ENCODE measurements at regions not wholly inside any gene's neighbourhood (a gene's known extent, or its start where the extent isn't known, plus 50 kb on each side); places are given as distances from the start of the nearest gene placed in this dataset.

GRCh38 chr12:118742431-118742830 lies 238.9 kb upstream of the SRRM4 start:
- no peaks in the 10 kb centered on the region for H3K36me3 ChIP-seq (ENCODE audit: control insufficient read depth in 5 of 5, insufficient read depth in 5 of 5, low read length in 5 of 5)
- H3K9me3 ChIP-seq (ENCODE audit: control insufficient read depth in 5 of 5, low read length in 5 of 5): peaks cover 0 to 2% (median 0%) of the 10 kb centered on the region in 5 donors
- no peak overlapping the region for H3K9ac ChIP-seq (ENCODE audit: low read length in 5 of 5)
- H3K27me3 ChIP-seq (ENCODE audit: control insufficient read depth in 5 of 5, insufficient read depth in 4 of 5, low read length in 5 of 5): no peaks in the 10 kb centered on the region
- no peaks in the 10 kb centered on the region for H3K4me1 ChIP-seq (ENCODE audit: control insufficient read depth in 5 of 5, insufficient read depth in 5 of 5, low read length in 5 of 5)
- H3K27ac ChIP-seq (ENCODE audit: low read depth, low read length): no peak overlapping the region
- H3K4me3 ChIP-seq (ENCODE audit: low read depth in 1 of 5, low read length in 5 of 5): no peak overlapping the region

DNA sequence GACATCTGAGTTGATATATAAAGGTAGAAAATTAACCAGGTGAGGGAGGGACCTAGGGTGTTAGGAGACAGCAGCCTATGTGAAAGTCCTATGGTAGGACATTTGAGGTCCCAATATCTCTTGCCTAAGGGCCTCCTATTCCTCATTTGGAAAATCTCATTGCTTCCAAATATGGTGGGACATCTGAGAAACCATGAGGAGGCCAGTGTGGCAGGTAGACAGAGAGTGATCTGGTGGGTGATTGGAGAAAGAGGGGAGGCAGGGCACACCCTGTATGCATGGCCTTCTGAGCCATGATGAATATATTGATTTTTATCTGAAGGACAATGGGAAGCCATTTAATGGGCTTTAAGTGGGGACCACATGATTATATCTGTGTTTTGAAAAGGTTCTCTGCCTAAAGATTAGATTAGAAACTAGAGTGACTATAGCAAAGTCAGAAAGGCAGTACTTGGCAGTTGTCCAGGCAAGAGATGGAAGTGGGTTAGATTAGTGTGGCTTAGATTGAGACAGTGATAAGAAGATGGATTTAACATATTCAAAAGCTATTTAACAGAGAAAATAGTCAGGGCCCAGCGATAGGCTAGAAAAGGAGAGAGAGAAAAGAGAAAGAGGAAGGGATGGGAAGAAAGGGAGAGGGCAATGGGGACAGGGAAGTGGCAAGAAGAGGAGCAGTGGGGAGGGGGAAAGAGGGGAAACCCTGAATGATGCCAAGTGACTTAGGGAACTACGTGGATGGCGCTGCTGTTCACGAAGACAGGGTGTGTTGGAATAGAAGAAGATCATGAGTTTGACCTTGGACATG lies 237.2 kb upstream of the SRRM4 start:
- H3K9me3 ChIP-seq (ENCODE audit: control insufficient read depth in 5 of 5, low read length in 5 of 5): peaks cover 0 to 2% (median 0%) of the 10 kb centered on the region in 5 donors
- H3K27ac ChIP-seq (ENCODE audit: low read depth, low read length): no peak overlapping the region
- H3K4me3 ChIP-seq (ENCODE audit: low read depth in 1 of 5, low read length in 5 of 5): no peak overlapping the region
- no peaks in the 10 kb centered on the region for H3K4me1 ChIP-seq (ENCODE audit: control insufficient read depth in 5 of 5, insufficient read depth in 5 of 5, low read length in 5 of 5)
- peaks cover 0 to under 1% (median 0%) of the 10 kb centered on the region in 5 donors for H3K27me3 ChIP-seq (ENCODE audit: control insufficient read depth in 5 of 5, insufficient read depth in 4 of 5, low read length in 5 of 5)
- H3K36me3 ChIP-seq (ENCODE audit: control insufficient read depth in 5 of 5, insufficient read depth in 5 of 5, low read length in 5 of 5): no peaks in the 10 kb centered on the region
- no peak overlapping the region for H3K9ac ChIP-seq (ENCODE audit: low read length in 5 of 5)

DNA sequence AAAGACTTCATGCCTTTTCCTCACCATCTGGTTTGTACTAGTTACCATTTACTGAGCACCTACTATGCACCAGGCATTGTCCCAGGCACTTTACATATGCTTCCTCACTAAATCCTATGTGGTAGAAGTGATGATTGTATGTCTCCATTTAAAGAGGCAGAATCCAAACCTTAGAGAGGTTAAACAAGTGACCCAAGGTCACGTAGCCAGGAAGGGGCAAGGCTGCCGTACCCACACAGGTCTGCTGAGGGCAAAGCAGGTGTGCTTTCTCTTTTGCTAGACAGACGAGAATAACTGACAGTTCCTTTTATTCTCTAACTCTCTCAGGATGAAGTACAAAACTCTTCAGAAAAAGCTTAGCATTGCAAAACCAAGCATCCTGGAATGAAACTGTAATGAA lies 235.2 kb upstream of the SRRM4 start:
- Histone ChIP-seq H3K9ac (ENCODE audit: low read length in 5 of 5) (no peak overlapping the region), H3K4me1 (ENCODE audit: control insufficient read depth in 5 of 5, insufficient read depth in 5 of 5, low read length in 5 of 5) (no peaks in the 10 kb centered on the region), H3K27me3 (ENCODE audit: control insufficient read depth in 5 of 5, insufficient read depth in 4 of 5, low read length in 5 of 5) (peaks cover 0 to 3% (median 0%) of the 10 kb centered on the region in 5 donors), H3K27ac (ENCODE audit: low read depth, low read length) (no peak overlapping the region), H3K36me3 (ENCODE audit: control insufficient read depth in 5 of 5, insufficient read depth in 5 of 5, low read length in 5 of 5) (no peaks in the 10 kb centered on the region), H3K4me3 (ENCODE audit: low read depth in 1 of 5, low read length in 5 of 5) (no peak overlapping the region), H3K9me3 (ENCODE audit: control insufficient read depth in 5 of 5, low read length in 5 of 5) (peaks cover 0 to 10% (median under 1%) of the 10 kb centered on the region in 5 donors)

- Histone ChIP-seq H3K4me3 (ENCODE audit: low read depth in 1 of 5, low read length in 5 of 5) (no peak overlapping the region), H3K27me3 (ENCODE audit: control insufficient read depth in 5 of 5, insufficient read depth in 4 of 5, low read length in 5 of 5) (peaks cover 0 to 3% (median 0%) of the 10 kb centered on the region in 5 donors), H3K36me3 (ENCODE audit: control insufficient read depth in 5 of 5, insufficient read depth in 5 of 5, low read length in 5 of 5) (no peaks in the 10 kb centered on the region), H3K9me3 (ENCODE audit: control insufficient read depth in 5 of 5, low read length in 5 of 5) (peaks cover 0 to 18% (median 7%) of the 10 kb centered on the region in 5 donors), H3K4me1 (ENCODE audit: control insufficient read depth in 5 of 5, insufficient read depth in 5 of 5, low read length in 5 of 5) (no peaks in the 10 kb centered on the region), H3K27ac (ENCODE audit: low read depth, low read length) (no peak overlapping the region), H3K9ac (ENCODE audit: low read length in 5 of 5) (no peak overlapping the region)
These were observed 234.4 kb upstream of the SRRM4 start for GRCh38 chr12:118746960-118747359.

GRCh38 chr12:118747771-118748170 lies 233.6 kb upstream of the SRRM4 start:
- H3K9me3 ChIP-seq (ENCODE audit: control insufficient read depth in 5 of 5, low read length in 5 of 5): peaks cover 0 to 19% (median 9%) of the 10 kb centered on the region in 5 donors
- peaks cover 0 to 3% (median 0%) of the 10 kb centered on the region in 5 donors for H3K27me3 ChIP-seq (ENCODE audit: control insufficient read depth in 5 of 5, insufficient read depth in 4 of 5, low read length in 5 of 5)

GRCh38 chr12:118748478-118749380 lies 232.6 kb upstream of the SRRM4 start:
- peaks cover 0 to 6% (median 0%) of the 10 kb centered on the region in 5 donors for H3K27me3 ChIP-seq (ENCODE audit: control insufficient read depth in 5 of 5, insufficient read depth in 4 of 5, low read length in 5 of 5)
- H3K4me1 ChIP-seq (ENCODE audit: control insufficient read depth in 5 of 5, insufficient read depth in 5 of 5, low read length in 5 of 5): no peaks in the 10 kb centered on the region
- no peak overlapping the region for H3K9ac ChIP-seq (ENCODE audit: low read length in 5 of 5)

More at GRCh38 chr12:118747771-118748170, 233.6 kb upstream of the SRRM4 start:
- no peak overlapping the region for H3K9ac ChIP-seq (ENCODE audit: low read length in 5 of 5)
- H3K36me3 ChIP-seq (ENCODE audit: control insufficient read depth in 5 of 5, insufficient read depth in 5 of 5, low read length in 5 of 5): no peaks in the 10 kb centered on the region
- no peak overlapping the region for H3K4me3 ChIP-seq (ENCODE audit: low read depth in 1 of 5, low read length in 5 of 5)
- no peaks in the 10 kb centered on the region for H3K4me1 ChIP-seq (ENCODE audit: control insufficient read depth in 5 of 5, insufficient read depth in 5 of 5, low read length in 5 of 5)
- H3K27ac ChIP-seq (ENCODE audit: low read depth, low read length): no peak overlapping the region

GRCh38 chr12:118749646-118750045 lies 231.7 kb upstream of the SRRM4 start:
- peaks cover 0 to 6% (median 3%) of the 10 kb centered on the region in 5 donors for H3K27me3 ChIP-seq (ENCODE audit: control insufficient read depth in 5 of 5, insufficient read depth in 4 of 5, low read length in 5 of 5)
- no peak overlapping the region for H3K9ac ChIP-seq (ENCODE audit: low read length in 5 of 5)
- H3K9me3 ChIP-seq (ENCODE audit: control insufficient read depth in 5 of 5, low read length in 5 of 5): peaks cover 0 to 19% (median 9%) of the 10 kb centered on the region in 5 donors
- no peaks in the 10 kb centered on the region for H3K36me3 ChIP-seq (ENCODE audit: control insufficient read depth in 5 of 5, insufficient read depth in 5 of 5, low read length in 5 of 5)
- H3K4me1 ChIP-seq (ENCODE audit: control insufficient read depth in 5 of 5, insufficient read depth in 5 of 5, low read length in 5 of 5): no peaks in the 10 kb centered on the region
- H3K27ac ChIP-seq (ENCODE audit: low read depth, low read length): no peak overlapping the region
- no peak overlapping the region for H3K4me3 ChIP-seq (ENCODE audit: low read depth in 1 of 5, low read length in 5 of 5)

More at GRCh38 chr12:118748478-118749380, 232.6 kb upstream of the SRRM4 start:
- no peak overlapping the region for H3K4me3 ChIP-seq (ENCODE audit: low read depth in 1 of 5, low read length in 5 of 5)
- no peaks in the 10 kb centered on the region for H3K36me3 ChIP-seq (ENCODE audit: control insufficient read depth in 5 of 5, insufficient read depth in 5 of 5, low read length in 5 of 5)
- peaks cover 0 to 19% (median 9%) of the 10 kb centered on the region in 5 donors for H3K9me3 ChIP-seq (ENCODE audit: control insufficient read depth in 5 of 5, low read length in 5 of 5)
- no peak overlapping the region for H3K27ac ChIP-seq (ENCODE audit: low read depth, low read length)

DNA sequence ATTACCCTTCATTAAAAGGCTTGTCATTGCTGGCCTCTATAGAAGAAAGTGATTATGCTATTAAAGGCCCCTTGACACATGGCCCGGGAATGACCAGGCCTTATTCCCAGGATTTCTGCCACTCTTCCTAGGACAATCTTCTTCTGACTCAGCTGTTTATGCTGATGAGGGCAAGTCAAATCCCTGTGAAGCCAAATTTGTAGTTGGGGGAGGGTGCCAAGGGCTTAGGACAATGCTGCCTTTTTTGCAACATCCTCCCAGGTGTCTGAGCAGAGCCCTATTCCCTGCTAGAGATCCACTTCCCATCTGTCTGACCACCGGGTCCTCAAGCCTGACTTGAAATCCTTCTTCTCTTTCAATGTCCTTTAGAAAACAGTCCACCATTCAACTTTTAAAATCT lies 230.7 kb upstream of the SRRM4 start:
- Histone ChIP-seq H3K4me3 (ENCODE audit: low read depth in 1 of 5, low read length in 5 of 5) (no peak overlapping the region), H3K27me3 (ENCODE audit: control insufficient read depth in 5 of 5, insufficient read depth in 4 of 5, low read length in 5 of 5) (peaks cover 0 to 6% (median 3%) of the 10 kb centered on the region in 5 donors), H3K9me3 (ENCODE audit: control insufficient read depth in 5 of 5, low read length in 5 of 5) (peaks cover 0 to 19% (median 9%) of the 10 kb centered on the region in 5 donors), H3K4me1 (ENCODE audit: control insufficient read depth in 5 of 5, insufficient read depth in 5 of 5, low read length in 5 of 5) (no peaks in the 10 kb centered on the region), H3K9ac (ENCODE audit: low read length in 5 of 5) (no peak overlapping the region), H3K27ac (ENCODE audit: low read depth, low read length) (no peak overlapping the region), H3K36me3 (ENCODE audit: control insufficient read depth in 5 of 5, insufficient read depth in 5 of 5, low read length in 5 of 5) (no peaks in the 10 kb centered on the region)

DNA sequence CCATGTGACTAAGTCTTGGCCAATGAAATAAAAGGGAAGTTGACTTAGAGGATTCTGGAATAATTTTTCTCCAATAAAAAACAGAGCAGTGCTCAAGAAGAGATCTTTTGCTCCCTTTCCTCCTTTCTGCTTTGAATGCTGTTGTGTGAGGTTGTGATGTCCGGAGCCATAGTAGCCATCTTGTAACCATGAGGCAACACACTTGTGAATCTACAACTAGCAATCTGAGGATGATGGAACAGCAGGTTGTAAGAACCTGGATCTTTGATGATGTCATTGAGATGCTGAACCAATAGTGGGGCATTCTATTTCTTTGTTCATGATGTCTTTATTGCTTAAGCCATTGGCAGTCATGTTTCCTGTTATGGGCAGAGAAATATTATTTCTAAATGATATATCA lies 230.0 kb upstream of the SRRM4 start:
- Histone ChIP-seq H3K27me3 (ENCODE audit: control insufficient read depth in 5 of 5, insufficient read depth in 4 of 5, low read length in 5 of 5) (peaks cover 0 to 6% (median 3%) of the 10 kb centered on the region in 5 donors), H3K4me1 (ENCODE audit: control insufficient read depth in 5 of 5, insufficient read depth in 5 of 5, low read length in 5 of 5) (no peaks in the 10 kb centered on the region), H3K36me3 (ENCODE audit: control insufficient read depth in 5 of 5, insufficient read depth in 5 of 5, low read length in 5 of 5) (no peaks in the 10 kb centered on the region), H3K9ac (ENCODE audit: low read length in 5 of 5) (no peak overlapping the region), H3K9me3 (ENCODE audit: control insufficient read depth in 5 of 5, low read length in 5 of 5) (peaks cover 0 to 19% (median 9%) of the 10 kb centered on the region in 5 donors), H3K4me3 (ENCODE audit: low read depth in 1 of 5, low read length in 5 of 5) (no peak overlapping the region), H3K27ac (ENCODE audit: low read depth, low read length) (no peak overlapping the region)
